HepG2 (cell line): ENCODE measurements at regions not wholly inside any gene's neighbourhood (a gene's known extent, or its start where the extent isn't known, plus 50 kb on each side); places are given as distances from the start of the nearest gene placed in this dataset.
A peak's percentile ranks its signal among the peaks of the same experiment; 100 is the strongest.

Experiments
- ATAC-seq: fragments of 200-7000 bp; cut with Tn5 transposase; 3 replicates; pipeline ENCODE4 v1.9.1; 2020; ENCODE audit warnings: mild to moderate bottlenecking, moderate library complexity
- BruUV-seq: library from RNA; stranded (reverse); fragments of 400-500 nt; replicated peaks from 2 replicates; lab custom pipeline; 2021; lab: Mats Ljungman, UMichigan
- CTCF ChIA-PET: fragments of 300-600 bp; formaldehyde crosslinking; extraction: SDS; loops from one replicate; lab custom pipeline; 2021; ENCODE audit warnings: low total read pairs, inconsistent platforms, low intra/inter-chr PET ratio; lab: Yijun Ruan, JAX
- POLR2A ChIA-PET: fragments of 350-600 bp; sonication (Branson Sonifier 250); formaldehyde crosslinking; loops from one replicate; lab custom pipeline; 2020; ENCODE audit warnings: antibody characterized with exemption, inconsistent platforms; lab: Yijun Ruan, JAX
- DNase-seq: peaks from one replicate; pipeline ENCODE4 v3.0.0-alpha.2; 2015; ENCODE audit warnings: low spot score
- FAIRE-seq: peaks from 3 replicates; lab custom pipeline; 2011; peaks lifted over from hg19 to GRCh38; lab: Jason Lieb, UNC
- H2AFZ ChIP-seq: one replicate; pipeline ENCODE4 v1.6.1; 2011; ENCODE audit warnings: low read length, inconsistent platforms
- H3K27ac ChIP-seq: fragments of 300-600 bp; 3 replicates; pipeline ENCODE4 v1.8.0; 2011; ENCODE audit warnings: mixed run types, mild to moderate bottlenecking, mixed read lengths, low read length, inconsistent platforms; ENCODE audit not compliant: insufficient read depth; ENCODE audit errors: extremely low read length
- H3K27me3 ChIP-seq, 2 experiments: fragments of 200-600 bp in 1 of 2; 2 replicates in 1 of 2; 3 replicates in 1 of 2; pipeline versions ENCODE4 v1.6.0 to v1.8.0; 2011; ENCODE audit warnings: low read length in 2 of 2, mild to moderate bottlenecking in 2 of 2, moderate library complexity in 2 of 2, inconsistent platforms in 1 of 2; ENCODE audit not compliant: insufficient read depth in 2 of 2, control insufficient read depth in 1 of 2
- H3K36me3 ChIP-seq, 2 experiments: fragments of 200-600 bp in 1 of 2; replicated peaks in 1 of 2; 2 replicates in 1 of 2; 3 replicates in 1 of 2; pipeline versions ENCODE4 v1.5.1 to v1.8.0; 2011; ENCODE audit warnings: low read length in 2 of 2, inconsistent platforms in 1 of 2; ENCODE audit not compliant: insufficient read depth in 2 of 2, control insufficient read depth in 1 of 2
- H3K4me1 ChIP-seq: 2 replicates; pipeline ENCODE4 v1.5.1; 2012; ENCODE audit warnings: low read length, inconsistent platforms; ENCODE audit not compliant: insufficient read depth
- H3K4me2 ChIP-seq: 2 replicates; pipeline ENCODE4 v1.6.0; 2011; ENCODE audit warnings: low read depth, low read length, inconsistent platforms
- H3K4me3 ChIP-seq, 3 experiments: fragments of 200-600 bp in 1 of 3; sonication (generic), shearing (Covaris generic) in 1 of 3; replicated peaks in 1 of 3; 2 replicates each; pipeline ENCODE4 v1.5.1; 2011 to 2016; ENCODE audit warnings: low read length in 3 of 3, inconsistent platforms in 2 of 3, low read depth in 2 of 3, mild to moderate bottlenecking in 2 of 3, control low read depth in 1 of 3, mixed read lengths in 1 of 3; ENCODE audit not compliant: insufficient read depth in 1 of 3
- H3K79me2 ChIP-seq: one replicate; pipeline ENCODE4 v1.6.1; 2011; ENCODE audit warnings: low read length, inconsistent platforms; ENCODE audit not compliant: insufficient read depth
- H3K9ac ChIP-seq: 2 replicates; pipeline ENCODE4 v1.6.0; 2011; ENCODE audit warnings: mild to moderate bottlenecking, low read depth, low read length, inconsistent platforms; ENCODE audit not compliant: insufficient read depth
- H3K9me3 ChIP-seq: 2 replicates; pipeline ENCODE4 v1.5.1; 2012; ENCODE audit warnings: mild to moderate bottlenecking, low read length
- H4K20me1 ChIP-seq: 2 replicates; pipeline ENCODE4 v1.6.0; 2011; ENCODE audit warnings: inconsistent platforms, mild to moderate bottlenecking, low read length, moderate library complexity; ENCODE audit not compliant: insufficient read depth
- BCL6 ChIP-seq: IDR thresholded peaks from 2 replicates; pipeline ENCODE4 v1.6.1; 2016; ENCODE audit warnings: missing genetic modification reagents, missing compliant biosample characterization
- GMEB2 ChIP-seq: IDR thresholded peaks from 2 replicates; pipeline ENCODE4 v1.6.1; 2016; ENCODE audit warnings: missing biosample characterization, missing genetic modification reagents, low read depth
- HBP1 ChIP-seq: IDR thresholded peaks from 2 replicates; pipeline ENCODE4 v1.6.1; 2016; ENCODE audit warnings: low read depth, control low read depth
- KDM5B ChIP-seq: sonication (generic); formaldehyde crosslinking; IDR thresholded peaks from 2 replicates; pipeline ENCODE4 v1.4.0; 2020; ENCODE audit warnings: missing genetic modification reagents, mild to moderate bottlenecking, borderline replicate concordance
- SALL1 ChIP-seq: sonication (generic); formaldehyde crosslinking; IDR thresholded peaks from 2 replicates; pipeline ENCODE4 v1.8.0; 2022; ENCODE audit warnings: mild to moderate bottlenecking, missing genetic modification reagents
- SNAPC2 ChIP-seq: sonication (generic); formaldehyde crosslinking; IDR thresholded peaks from 2 replicates; pipeline ENCODE4 v1.8.1; 2022; ENCODE audit warnings: mild to moderate bottlenecking, missing genetic modification reagents
- TFE3 ChIP-seq: IDR thresholded peaks from 2 replicates; pipeline ENCODE4 v1.6.1; 2016
- U2AF1 ChIP-seq: fragments of 200-400 bp; formaldehyde crosslinking; optimal IDR thresholded peaks from 2 replicates; pipeline ENCODE3; 2017; ENCODE audit warnings: mild to moderate bottlenecking, low read depth, low read length
- XRCC5 ChIP-seq: fragments of 200-400 bp; formaldehyde crosslinking; optimal IDR thresholded peaks from 2 replicates; pipeline ENCODE3; 2017; ENCODE audit warnings: mild to moderate bottlenecking, low read length
- ZBTB4 ChIP-seq: sonication (generic); formaldehyde crosslinking; IDR thresholded peaks from 2 replicates; pipeline ENCODE4 v1.4.0; 2020; ENCODE audit warnings: missing genetic modification reagents, mild to moderate bottlenecking, borderline replicate concordance
- ZFX ChIP-seq: sonication (generic); formaldehyde crosslinking; IDR thresholded peaks from 2 replicates; pipeline ENCODE4 v1.4.0; 2020; ENCODE audit warnings: mild to moderate bottlenecking, low read depth, missing genetic modification reagents, moderate library complexity
- ZFY ChIP-seq: sonication (generic); formaldehyde crosslinking; IDR thresholded peaks from 2 replicates; pipeline ENCODE4 v1.4.0; 2020; ENCODE audit warnings: missing genetic modification reagents
- ZNF616 ChIP-seq: sonication (generic); formaldehyde crosslinking; IDR thresholded peaks from 2 replicates; pipeline ENCODE4 v1.5.0; 2020; ENCODE audit warnings: low read depth, mild to moderate bottlenecking, missing genetic modification reagents
- ZNF773 ChIP-seq: sonication (generic); formaldehyde crosslinking; IDR thresholded peaks from 2 replicates; pipeline ENCODE4 v1.4.0; 2020; ENCODE audit warnings: missing genetic modification reagents, borderline replicate concordance
- ZSCAN30 ChIP-seq: sonication (generic); formaldehyde crosslinking; IDR thresholded peaks from 2 replicates; pipeline ENCODE4 v1.5.0; 2020; ENCODE audit warnings: mild to moderate bottlenecking, missing genetic modification reagents
- WGBS: methylation state at CpG from one replicate; pipeline ENCODE4 v1.1.6; 2017; ENCODE audit warnings: low lambda C conversion rate; 5-methylcytosine and 5-hydroxymethylcytosine counted together
- in situ Hi-C: cut with HindIII; loops from 2 replicates; pipeline ENCODE4 v1.10.0; 2017; ENCODE audit warnings: low pct_unique_long_range_greater_than_20kb; ENCODE audit not compliant: extremely low pct_ligation_motif_present
- intact Hi-C: fragments of 100-400 bp; cut with micrococcal nuclease; formaldehyde crosslinking; loops from one replicate; pipeline ENCODE4 v1.10.0; 2022; ENCODE audit not compliant: unreplicated experiment

- no peaks in the 10 kb centered on the region for H3K36me3 ChIP-seq
- CTCF ChIA-PET, result no interaction called here
- peak; percentile 74 for ATAC-seq
- H3K9ac ChIP-seq, result peak overlapping the region; percentile 23; the same call in 1 of the 2 replicates
- H3K4me2 ChIP-seq, result peak overlapping the region; percentile 52
- intact Hi-C loops (no loop called here), in situ Hi-C loops (no loop called here)
- no peak overlapping the region for H2AFZ ChIP-seq
- no peak overlapping the region for H3K4me3 ChIP-seq
- WGBS, result 39% methylated on average over 14 of the region's 16 CpGs
- DNase-seq, result peak; percentile 66
- no TSS peak for BruUV-seq
- H3K79me2 ChIP-seq, result no peaks in the 10 kb centered on the region
- H4K20me1 ChIP-seq, result no peaks in the 10 kb centered on the region
- H3K27me3 ChIP-seq, result no peaks in the 10 kb centered on the region
- H3K27ac ChIP-seq, result peak overlapping the region; percentile 51
- peaks cover 72% of the 10 kb centered on the region for H3K4me1 ChIP-seq
- no peaks in the 10 kb centered on the region for H3K9me3 ChIP-seq
- FAIRE-seq, result peak; percentile 83
- POLR2A ChIA-PET, result interaction anchor here (1.1 to 9.6 kb wide), 5 partner anchors 11 to 87 kb away, joined by 3 to 66 read pairs (median 11); partner anchors contain the start of gene NKD1
- TF ChIP-seq GMEB2, result no peak
- 0 out of 2 replicates have a peak, but pooled peaks have one; percentile 7 for TF ChIP-seq ZBTB4 (CRISPR knock-in tag)
- 0 out of 2 replicates have a peak, but pooled peaks have one; percentile 27 for TF ChIP-seq ZNF773
- no peak for TF ChIP-seq ZSCAN30 (CRISPR knock-in tag)
- TF ChIP-seq TFE3 (CRISPR knock-in tag), result 0 out of 2 replicates have a peak, but pooled peaks have one; percentile 32
- TF ChIP-seq ZFY, result peak; percentile 58; the same call in 1 of the 2 replicates
- TF ChIP-seq SNAPC2 (CRISPR knock-in tag), result no peak
- TF ChIP-seq SALL1 (CRISPR knock-in tag), result no peak; the same call in 1 of the 2 replicates
- TF ChIP-seq XRCC5, result peak; percentile 21
- peak; percentile 40 for TF ChIP-seq U2AF1
- TF ChIP-seq ZNF616 (CRISPR knock-in tag), result no peak
- TF ChIP-seq BCL6 (CRISPR knock-in tag), result no peak
- TF ChIP-seq KDM5B (CRISPR knock-in tag), result peak; percentile 52; the same call in 1 of the 2 replicates
- no peak for TF ChIP-seq HBP1
- peak; percentile 70 for TF ChIP-seq ZFX (CRISPR knock-in tag)
Measured at GRCh38 chr16:50460538-50461399, 87.4 kb upstream of the NKD1 start.
